GM12873 (cell line): ENCODE measurements at regions not wholly inside any gene's neighbourhood (a gene's known extent, or its start where the extent isn't known, plus 50 kb on each side); places are given as distances from the start of the nearest gene placed in this dataset.

Experiments
- TF ChIP-seq, protein P1 (sequence below): IDR thresholded peaks from 2 replicates; pipeline ENCODE4 v1.5.1; 2012; ENCODE audit warnings: low read depth, mild to moderate bottlenecking, moderate library complexity, low read length, control low read depth; ENCODE audit not compliant: insufficient read depth; ENCODE audit errors: missing control alignments

DNA sequence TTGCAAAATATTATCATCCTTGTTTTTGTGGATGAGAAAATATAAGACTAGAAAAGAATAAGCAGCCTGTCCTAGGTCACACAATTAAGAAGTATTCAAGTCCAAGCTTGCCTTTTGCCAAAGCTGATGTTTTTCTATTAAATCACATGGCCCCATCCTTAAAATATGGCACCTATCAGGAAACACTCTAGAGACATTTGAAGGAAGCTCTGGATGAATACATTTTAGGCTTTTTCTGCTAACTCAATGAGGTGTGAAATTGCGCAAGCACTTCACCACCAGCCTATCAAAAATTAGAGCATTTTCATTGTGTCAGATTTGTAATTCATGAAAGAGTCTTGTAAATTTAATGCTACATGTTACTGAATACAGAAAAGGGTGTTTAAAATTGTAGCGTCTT is 251.1 kb upstream of the MAD2L1 start:
- TF ChIP-seq, protein P1, sequence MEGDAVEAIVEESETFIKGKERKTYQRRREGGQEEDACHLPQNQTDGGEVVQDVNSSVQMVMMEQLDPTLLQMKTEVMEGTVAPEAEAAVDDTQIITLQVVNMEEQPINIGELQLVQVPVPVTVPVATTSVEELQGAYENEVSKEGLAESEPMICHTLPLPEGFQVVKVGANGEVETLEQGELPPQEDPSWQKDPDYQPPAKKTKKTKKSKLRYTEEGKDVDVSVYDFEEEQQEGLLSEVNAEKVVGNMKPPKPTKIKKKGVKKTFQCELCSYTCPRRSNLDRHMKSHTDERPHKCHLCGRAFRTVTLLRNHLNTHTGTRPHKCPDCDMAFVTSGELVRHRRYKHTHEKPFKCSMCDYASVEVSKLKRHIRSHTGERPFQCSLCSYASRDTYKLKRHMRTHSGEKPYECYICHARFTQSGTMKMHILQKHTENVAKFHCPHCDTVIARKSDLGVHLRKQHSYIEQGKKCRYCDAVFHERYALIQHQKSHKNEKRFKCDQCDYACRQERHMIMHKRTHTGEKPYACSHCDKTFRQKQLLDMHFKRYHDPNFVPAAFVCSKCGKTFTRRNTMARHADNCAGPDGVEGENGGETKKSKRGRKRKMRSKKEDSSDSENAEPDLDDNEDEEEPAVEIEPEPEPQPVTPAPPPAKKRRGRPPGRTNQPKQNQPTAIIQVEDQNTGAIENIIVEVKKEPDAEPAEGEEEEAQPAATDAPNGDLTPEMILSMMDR = no peak

DNA sequence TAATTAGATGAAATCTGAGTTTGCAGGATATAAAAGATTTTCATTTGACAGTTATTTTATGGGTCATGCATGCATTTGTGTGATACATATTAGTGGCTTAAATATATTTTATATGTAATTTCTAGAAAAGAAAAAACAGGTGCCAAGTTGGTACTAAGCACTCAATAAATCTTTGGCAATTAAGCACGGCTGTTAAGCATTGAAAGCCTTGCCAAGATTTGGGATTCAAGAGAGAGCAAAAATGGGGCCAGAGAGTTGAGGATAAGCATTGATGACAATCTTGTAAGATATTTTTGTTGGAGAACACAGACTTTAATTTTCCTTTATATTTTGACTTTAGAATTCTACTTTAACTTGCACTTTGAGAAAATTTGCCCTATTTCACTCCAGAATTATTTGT is 249.8 kb upstream of the MAD2L1 start:
- TF ChIP-seq, protein P1 = no peak

DNA sequence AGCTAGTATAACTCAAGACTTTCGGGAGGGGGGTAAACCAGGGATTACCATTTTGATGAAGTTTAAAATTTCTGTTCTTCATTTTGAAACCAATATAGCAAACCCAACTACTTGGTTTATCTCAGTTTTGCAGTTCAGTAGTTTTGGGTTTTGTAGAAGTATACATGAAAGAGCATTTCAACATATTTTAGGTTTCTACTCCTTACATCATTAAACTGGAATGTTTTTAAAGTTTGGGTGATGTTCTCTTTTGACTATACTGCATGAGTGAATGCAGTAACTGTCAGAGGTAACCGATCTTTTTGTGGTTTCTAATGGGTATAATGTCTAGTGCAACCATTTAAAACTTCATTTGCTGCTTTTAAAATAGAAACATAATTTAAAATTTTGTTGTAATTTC is 248.3 kb upstream of the MAD2L1 start:
- TF ChIP-seq, protein P1 = no peak

DNA sequence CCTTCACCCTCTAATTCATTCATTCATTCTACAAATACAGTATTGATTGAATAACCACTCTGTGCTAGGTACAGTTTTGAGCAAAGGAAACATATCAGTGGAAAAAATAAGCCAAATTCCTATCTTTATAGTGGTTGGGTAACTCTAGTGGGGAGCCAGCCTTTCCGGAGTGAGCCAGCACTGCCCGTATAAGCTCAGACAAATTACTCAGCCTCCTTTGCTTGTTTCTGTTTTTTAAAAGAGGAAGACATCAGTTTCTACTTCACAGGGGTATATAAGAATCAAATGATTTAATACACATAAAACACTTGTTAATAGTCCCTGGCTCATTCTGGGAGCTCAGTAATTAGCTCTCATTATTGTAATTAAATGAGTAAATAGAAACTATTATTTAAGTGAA is 238.2 kb upstream of the MAD2L1 start:
- TF ChIP-seq, protein P1 = no peak

DNA sequence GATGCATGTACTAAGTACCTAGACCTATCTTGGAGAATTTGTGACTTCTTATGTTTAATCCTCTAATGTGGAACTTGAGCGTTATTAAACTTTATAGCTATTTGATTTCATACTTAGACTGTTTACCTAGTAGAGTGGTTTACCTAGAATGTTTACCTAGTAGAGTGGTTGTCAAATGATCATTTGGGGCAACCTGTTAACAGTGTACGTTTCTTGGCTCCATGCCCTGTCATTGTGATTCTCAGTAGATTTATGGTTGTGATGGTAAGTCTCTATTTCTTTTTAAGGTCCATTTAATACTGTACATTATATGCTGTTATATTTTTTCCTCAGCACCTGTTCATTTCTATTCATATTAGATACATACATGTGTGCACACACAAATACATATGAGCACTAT is 233.0 kb upstream of the MAD2L1 start:
- TF ChIP-seq, protein P1 = no peak

DNA sequence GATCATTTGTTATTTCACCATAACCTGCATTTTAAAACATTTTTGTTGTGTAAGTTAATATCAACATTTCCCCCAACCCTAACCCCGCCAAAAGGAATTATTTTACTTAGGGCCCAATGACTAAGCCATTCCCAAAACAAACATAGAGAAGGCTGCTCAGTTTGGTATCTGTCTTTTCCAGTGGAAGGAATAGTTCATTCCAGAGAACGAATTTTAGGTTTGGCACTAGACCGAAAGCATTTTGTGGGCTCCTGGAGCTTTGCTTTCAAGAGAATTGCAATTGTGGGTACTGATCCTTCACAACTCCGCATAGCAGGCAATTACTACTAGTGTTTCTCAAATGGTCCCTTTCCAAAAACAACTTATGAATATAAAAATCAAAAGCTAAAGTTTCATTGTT is 226.7 kb upstream of the MAD2L1 start:
- TF ChIP-seq, protein P1 = no peak

DNA sequence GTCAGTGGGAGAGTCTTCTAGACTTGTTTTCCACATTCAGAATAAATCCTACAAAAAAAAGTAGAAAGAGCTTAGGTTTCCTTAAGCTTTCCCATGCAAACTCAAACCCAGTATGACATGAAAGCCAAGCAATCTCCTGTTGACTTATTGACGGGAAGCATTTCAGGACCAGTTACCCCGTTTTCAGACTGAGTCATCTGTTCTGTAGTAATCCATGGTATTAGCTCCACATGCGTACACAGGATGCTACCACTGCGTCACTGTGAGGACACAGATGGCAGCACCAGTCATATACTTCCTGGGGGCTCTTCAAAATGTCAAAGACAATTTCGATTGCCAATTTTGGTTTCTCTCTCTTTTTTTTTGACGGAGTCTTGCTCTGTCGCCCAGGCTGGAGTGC is 224.9 kb upstream of the MAD2L1 start:
- TF ChIP-seq, protein P1 = no peak
